Activated B cell treated with CpG ODN at 0.5 μM for 24 hours (primary cell): ENCODE measurements at regions not wholly inside any gene's neighbourhood (a gene's known extent, or its start where the extent isn't known, plus 50 kb on each side); places are given as distances from the start of the nearest gene placed in this dataset.

Source experiments
- ATAC-seq: fragments of 200-7000 bp; cut with Tn5 transposase; one replicate; pipeline ENCODE4 v1.10.0; 2021; ENCODE audit warnings: low read depth, mild to moderate bottlenecking, moderate library complexity
- CTCF ChIA-PET: fragments of 350-600 bp; sonication (Branson Sonifier 250); formaldehyde crosslinking; loops from one replicate; lab custom pipeline; 2021; ENCODE audit warnings: antibody characterized with exemption; lab: Charles Lee
- POLR2A ChIA-PET: fragments of 350-600 bp; sonication (Branson Sonifier 250); formaldehyde crosslinking; loops from one replicate; lab custom pipeline; 2021; ENCODE audit warnings: antibody characterized with exemption; lab: Charles Lee
- DNase-seq: peaks from one replicate; pipeline ENCODE4 v3.0.0; 2022
- H3K27ac Mint-ChIP-seq: one replicate; pipeline ENCODE4 v1.8.0; 2020; ENCODE audit warnings: mixed read lengths
- H3K27me3 Mint-ChIP-seq: one replicate; pipeline ENCODE4 v1.8.0; 2021; ENCODE audit warnings: mixed read lengths
- H3K36me3 Mint-ChIP-seq: one replicate; pipeline ENCODE4 v1.8.0; 2021; ENCODE audit warnings: low read depth, mixed read lengths
- H3K4me1 Mint-ChIP-seq: one replicate; pipeline ENCODE4 v1.8.0; 2021; ENCODE audit warnings: mixed read lengths
- H3K4me3 Mint-ChIP-seq: one replicate; pipeline ENCODE4 v1.8.0; 2020; ENCODE audit warnings: mild to moderate bottlenecking, mixed read lengths
- H3K9me3 Mint-ChIP-seq: one replicate; pipeline ENCODE4 v1.8.0; 2020; ENCODE audit warnings: mixed read lengths
- intact Hi-C: fragments of 100-400 bp; cut with micrococcal nuclease; formaldehyde crosslinking; loops from one replicate; pipeline ENCODE4 v1.15.1; 2024
- TF ChIP-seq, protein P1 (sequence below): fragments of 200-600 bp; IDR thresholded peaks from one replicate; pipeline ENCODE4 v1.8.0; 2022; ENCODE audit warnings: antibody characterized with exemption, mild to moderate bottlenecking

DNA sequence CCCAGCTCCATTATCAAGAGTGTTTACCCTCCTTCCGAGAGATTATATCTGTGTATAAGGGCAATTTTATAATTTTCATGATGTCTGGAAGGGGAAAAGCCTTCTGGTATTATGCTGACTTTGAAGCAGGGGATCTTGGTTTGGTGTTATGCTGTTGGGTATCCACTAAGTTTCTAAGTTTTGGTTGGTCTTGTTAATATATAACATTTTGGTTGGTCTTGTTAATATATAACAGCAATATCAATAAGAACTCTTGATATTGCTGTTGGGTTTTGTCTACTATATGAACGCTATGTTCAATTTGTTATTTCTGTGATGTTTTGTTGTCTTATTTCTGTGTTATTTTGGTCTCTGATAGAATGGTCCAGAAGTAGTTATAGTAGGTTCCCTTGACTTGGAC, 349.2 kb upstream of the LRFN5 start:
- POLR2A ChIA-PET, result no interaction called here
- Mint-ChIP-seq H3K36me3 (no peaks in the 10 kb centered on the region), H3K9me3 (peaks cover 2% of the 10 kb centered on the region), H3K27me3 (no peaks in the 10 kb centered on the region), H3K4me3 (no peak overlapping the region), H3K4me1 (no peaks in the 10 kb centered on the region), H3K27ac (no peak overlapping the region)
- intact Hi-C loops, result no loop called here
- no peak for DNase-seq
- TF ChIP-seq, protein P1, sequence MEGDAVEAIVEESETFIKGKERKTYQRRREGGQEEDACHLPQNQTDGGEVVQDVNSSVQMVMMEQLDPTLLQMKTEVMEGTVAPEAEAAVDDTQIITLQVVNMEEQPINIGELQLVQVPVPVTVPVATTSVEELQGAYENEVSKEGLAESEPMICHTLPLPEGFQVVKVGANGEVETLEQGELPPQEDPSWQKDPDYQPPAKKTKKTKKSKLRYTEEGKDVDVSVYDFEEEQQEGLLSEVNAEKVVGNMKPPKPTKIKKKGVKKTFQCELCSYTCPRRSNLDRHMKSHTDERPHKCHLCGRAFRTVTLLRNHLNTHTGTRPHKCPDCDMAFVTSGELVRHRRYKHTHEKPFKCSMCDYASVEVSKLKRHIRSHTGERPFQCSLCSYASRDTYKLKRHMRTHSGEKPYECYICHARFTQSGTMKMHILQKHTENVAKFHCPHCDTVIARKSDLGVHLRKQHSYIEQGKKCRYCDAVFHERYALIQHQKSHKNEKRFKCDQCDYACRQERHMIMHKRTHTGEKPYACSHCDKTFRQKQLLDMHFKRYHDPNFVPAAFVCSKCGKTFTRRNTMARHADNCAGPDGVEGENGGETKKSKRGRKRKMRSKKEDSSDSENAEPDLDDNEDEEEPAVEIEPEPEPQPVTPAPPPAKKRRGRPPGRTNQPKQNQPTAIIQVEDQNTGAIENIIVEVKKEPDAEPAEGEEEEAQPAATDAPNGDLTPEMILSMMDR, result no peak
- CTCF ChIA-PET, result no interaction called here
- ATAC-seq, result no peak

DNA sequence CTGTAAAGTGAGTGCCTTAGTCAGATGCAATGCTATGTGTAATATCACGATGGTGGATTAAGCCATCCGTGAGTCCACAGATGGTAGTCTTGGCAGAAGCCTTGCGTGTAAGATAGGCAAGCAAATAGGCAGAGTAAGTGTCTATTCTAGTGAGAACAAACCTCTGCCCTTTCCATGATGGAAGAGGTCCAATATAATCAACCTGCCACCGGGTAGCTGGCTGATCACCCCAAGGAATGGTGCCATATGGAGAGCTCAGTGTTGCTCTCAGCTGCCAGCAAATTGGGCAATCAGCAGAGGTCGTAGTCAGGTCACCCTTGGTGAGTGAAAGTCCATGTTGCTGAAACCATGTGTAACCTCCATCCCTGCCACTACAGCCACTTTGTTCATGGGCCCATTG, 371.2 kb upstream of the LRFN5 start:
- no peak overlapping the region for H3K27ac Mint-ChIP-seq
- intact Hi-C loops, result no loop called here
- TF ChIP-seq, protein P1, result no peak
- H3K4me1 Mint-ChIP-seq, result no peaks in the 10 kb centered on the region
- H3K36me3 Mint-ChIP-seq, result no peaks in the 10 kb centered on the region
- ChIA-PET POLR2A (no interaction called here), CTCF (no interaction called here)
- peaks cover 4% of the 10 kb centered on the region for H3K9me3 Mint-ChIP-seq
- H3K4me3 Mint-ChIP-seq, result no peak overlapping the region
- DNase-seq (no peak), ATAC-seq (no peak)
- no peaks in the 10 kb centered on the region for H3K27me3 Mint-ChIP-seq

DNA sequence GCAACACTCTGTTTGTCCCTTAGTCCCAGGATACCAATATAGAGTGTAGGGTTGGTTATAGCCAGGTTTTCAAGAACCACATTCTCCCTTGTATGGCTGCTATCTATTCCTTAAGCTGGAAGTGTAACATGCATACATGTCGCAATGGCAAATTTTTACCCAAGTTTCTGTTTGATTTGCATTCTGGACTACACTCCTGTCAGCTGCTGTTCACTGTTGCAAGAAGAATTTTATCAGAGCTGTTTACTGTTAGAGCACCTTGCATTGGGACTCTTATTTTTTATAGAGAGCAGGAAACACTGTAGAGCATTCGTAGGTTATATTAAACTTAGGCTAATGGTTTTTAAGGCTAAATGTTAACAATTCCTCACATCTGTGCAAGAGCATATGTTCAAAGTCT, 376.0 kb upstream of the LRFN5 start:
- intact Hi-C loops, result no loop called here
- Mint-ChIP-seq H3K9me3 (peaks cover 2% of the 10 kb centered on the region), H3K4me1 (no peaks in the 10 kb centered on the region), H3K27me3 (no peaks in the 10 kb centered on the region), H3K4me3 (no peak overlapping the region), H3K27ac (no peak overlapping the region), H3K36me3 (no peaks in the 10 kb centered on the region)
- DNase-seq (no peak), ATAC-seq (no peak)
- TF ChIP-seq, protein P1, result no peak
- POLR2A ChIA-PET, result no interaction called here
- CTCF ChIA-PET, result no interaction called here

DNA sequence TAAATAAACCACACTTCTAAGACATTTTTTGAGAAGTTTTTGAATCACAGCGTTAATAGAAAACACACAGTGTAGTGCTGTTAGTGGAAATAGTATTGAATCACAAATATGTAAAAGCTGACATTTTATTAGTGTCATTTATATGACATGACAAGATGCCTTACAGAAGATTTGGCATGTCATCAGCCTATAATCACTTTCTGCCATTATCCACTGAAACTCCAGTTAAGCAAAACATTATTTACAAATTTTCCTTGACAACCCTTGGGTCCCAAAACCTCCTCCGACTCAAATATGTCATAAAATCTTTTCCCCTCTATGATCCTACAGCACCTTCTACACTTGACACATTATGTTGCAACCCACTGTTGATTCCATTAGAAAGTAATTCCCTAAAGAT, 376.9 kb upstream of the LRFN5 start:
- Mint-ChIP-seq H3K4me3 (no peak overlapping the region), H3K4me1 (no peaks in the 10 kb centered on the region), H3K27me3 (no peaks in the 10 kb centered on the region), H3K9me3 (peaks cover 2% of the 10 kb centered on the region), H3K36me3 (no peaks in the 10 kb centered on the region), H3K27ac (no peak overlapping the region)
- intact Hi-C loops, result no loop called here
- ChIA-PET POLR2A (no interaction called here), CTCF (no interaction called here)
- no peak for ATAC-seq
- DNase-seq, result no peak
- TF ChIP-seq, protein P1, result no peak

DNA sequence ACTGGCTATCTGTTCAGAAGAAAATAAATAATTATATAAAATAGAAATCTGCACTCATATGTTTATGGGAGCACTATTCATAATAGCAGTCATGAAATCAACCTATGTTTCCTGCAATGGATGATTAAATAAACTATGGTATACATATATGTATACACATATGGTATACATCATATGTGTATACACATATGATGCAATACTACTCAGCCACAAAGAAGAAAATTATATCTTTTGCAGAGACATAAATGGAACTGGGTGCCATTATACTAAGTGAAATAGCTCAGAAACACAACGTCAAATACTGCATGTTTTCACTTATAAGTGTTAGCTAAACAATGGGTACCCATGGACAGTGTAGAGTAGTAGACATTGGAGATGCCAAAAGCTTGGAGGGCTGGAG, 381.2 kb upstream of the LRFN5 start:
- ChIA-PET POLR2A (no interaction called here), CTCF (no interaction called here)
- DNase-seq (no peak), ATAC-seq (no peak)
- intact Hi-C loops, result no loop called here
- TF ChIP-seq, protein P1, result no peak
- H3K4me1 Mint-ChIP-seq, result no peaks in the 10 kb centered on the region
- no peak overlapping the region for H3K27ac Mint-ChIP-seq
- no peaks in the 10 kb centered on the region for H3K9me3 Mint-ChIP-seq
- no peaks in the 10 kb centered on the region for H3K27me3 Mint-ChIP-seq
- no peak overlapping the region for H3K4me3 Mint-ChIP-seq
- H3K36me3 Mint-ChIP-seq, result no peaks in the 10 kb centered on the region
